HG03135 (cell line): ENCODE measurements at regions not wholly inside any gene's neighbourhood (a gene's known extent, or its start where the extent isn't known, plus 50 kb on each side); places are given as distances from the start of the nearest gene placed in this dataset.
"Not testable (repeated sequence)": the region's sequence is repeated elsewhere in the genome, so short reads cannot be mapped to it uniquely, and the experiment has no call there.

Experiments
- ATAC-seq: cut with Tn5 transposase; IDR thresholded peaks from one replicate; pipeline ENCODE4 v1.9.1; 2021; ENCODE audit warnings: mild to moderate bottlenecking, moderate library complexity; ENCODE audit not compliant: unreplicated experiment

GRCh38 chr21:43291347-43291950 is 122.6 kb downstream of the CRYAA start:
- no peak for ATAC-seq

GRCh38 chr21:43290421-43291346 is 121.9 kb downstream of the CRYAA start:
- ATAC-seq, result no peak

- no peak for ATAC-seq
These were observed 121.2 kb downstream of the CRYAA start for GRCh38 chr21:43289966-43290365.

GRCh38 chr21:43289442-43289841 is 120.6 kb downstream of the CRYAA start:
- ATAC-seq, result no peak

- ATAC-seq, result no peak
These were observed 119.3 kb downstream of the CRYAA start for GRCh38 chr21:43287795-43288755.

- no peak for ATAC-seq
These were observed 118.4 kb downstream of the CRYAA start for GRCh38 chr21:43287111-43287760.

- no peak for ATAC-seq
These were observed 117.4 kb downstream of the CRYAA start for GRCh38 chr21:43286196-43286595.

- no peak for ATAC-seq
These were observed 115.9 kb downstream of the CRYAA start for GRCh38 chr21:43284700-43285099.

GRCh38 chr21:43284238-43284637 is 115.4 kb downstream of the CRYAA start:
- no peak for ATAC-seq

GRCh38 chr21:43283925-43284221 is 115.1 kb downstream of the CRYAA start:
- not testable (repeated sequence) for ATAC-seq

GRCh38 chr21:43283136-43283924 is 114.5 kb downstream of the CRYAA start:
- ATAC-seq, result no peak

- ATAC-seq, result no peak
These were observed 113.7 kb downstream of the CRYAA start for GRCh38 chr21:43282358-43283120.

GRCh38 chr21:43281661-43282357 is 113.0 kb downstream of the CRYAA start:
- ATAC-seq, result no peak

- no peak for ATAC-seq
These were observed 112.3 kb downstream of the CRYAA start for GRCh38 chr21:43280949-43281633.

GRCh38 chr21:43279578-43279894 is 110.7 kb downstream of the CRYAA start:
- ATAC-seq, result no peak

GRCh38 chr21:43278766-43279577 is 110.2 kb downstream of the CRYAA start:
- no peak for ATAC-seq

- ATAC-seq, result no peak
These were observed 109.6 kb downstream of the CRYAA start for GRCh38 chr21:43278359-43278758.
